NOMO-1 (cell line): ENCODE measurements at regions not wholly inside any gene's neighbourhood (a gene's known extent, or its start where the extent isn't known, plus 50 kb on each side); places are given as distances from the start of the nearest gene placed in this dataset.
"Not testable (repeated sequence)": the region's sequence is repeated elsewhere in the genome, so short reads cannot be mapped to it uniquely, and the experiment has no call there.

ENCODE experiments used
- DNase-seq, 2 experiments: peaks; one replicate each; lab custom pipeline; 2025; ENCODE audit not compliant: unreplicated experiment in 2 of 2; lab: John Stamatoyannopoulos, UW

DNA sequence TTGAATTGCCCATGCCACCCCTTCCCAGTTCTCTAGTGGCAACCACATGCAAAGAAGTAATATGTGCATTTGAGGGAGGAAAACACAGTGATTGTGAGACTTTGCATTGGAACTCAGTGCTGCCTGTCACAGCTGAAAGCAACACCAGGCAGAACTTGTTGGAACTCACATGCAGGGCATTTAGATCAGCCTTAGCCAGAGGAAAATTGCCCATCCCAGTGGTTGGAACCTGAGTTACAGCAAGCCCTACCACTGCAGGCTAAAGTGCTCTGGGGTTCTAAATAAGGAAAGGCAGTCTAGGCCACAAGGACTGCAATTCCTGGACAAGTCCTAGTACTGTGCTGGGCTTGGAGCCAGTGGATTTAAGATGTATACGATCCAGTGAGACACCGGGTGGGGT lies 245.3 kb upstream of the UFL1 start:
- no peak for DNase-seq

DNA sequence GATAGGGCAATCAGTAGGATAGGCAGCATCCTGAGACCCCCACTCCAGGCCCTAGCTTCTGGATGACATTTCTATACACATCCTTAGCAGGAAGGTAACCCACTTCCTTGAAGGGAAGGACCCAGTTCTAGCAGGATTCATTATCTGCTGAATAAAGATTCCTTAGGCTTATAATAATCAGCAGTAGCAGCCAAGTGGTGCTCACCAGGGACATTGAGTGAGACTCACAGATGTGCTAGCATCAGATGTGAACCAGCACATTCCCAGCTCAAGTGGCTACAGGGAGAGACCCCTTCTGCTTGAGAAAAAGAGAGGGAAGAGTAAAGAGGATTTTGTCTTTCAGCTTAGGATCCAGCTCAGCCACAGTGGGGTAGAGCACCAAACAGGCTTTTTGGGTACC lies 244.8 kb upstream of the UFL1 start:
- DNase-seq: no peak

DNA sequence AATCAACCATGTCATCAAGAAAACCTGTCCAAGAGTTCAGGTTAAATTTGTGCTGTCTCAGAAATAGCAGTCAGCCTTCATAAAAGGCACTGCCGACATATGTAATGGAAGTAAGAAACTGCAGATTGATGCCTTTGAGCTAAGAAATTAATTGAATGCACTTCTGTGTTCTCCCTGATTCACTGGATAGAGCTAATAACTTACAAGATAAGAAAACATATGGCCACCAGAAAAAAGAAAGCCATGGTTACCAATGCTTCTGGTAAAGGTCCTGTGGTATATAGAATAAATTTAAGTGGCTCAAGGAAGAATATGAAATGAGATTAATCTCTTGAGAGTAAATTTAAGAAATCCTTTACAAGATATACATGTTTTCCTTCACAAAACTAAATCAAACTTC lies 242.5 kb upstream of the UFL1 start:
- no peak for DNase-seq

DNA sequence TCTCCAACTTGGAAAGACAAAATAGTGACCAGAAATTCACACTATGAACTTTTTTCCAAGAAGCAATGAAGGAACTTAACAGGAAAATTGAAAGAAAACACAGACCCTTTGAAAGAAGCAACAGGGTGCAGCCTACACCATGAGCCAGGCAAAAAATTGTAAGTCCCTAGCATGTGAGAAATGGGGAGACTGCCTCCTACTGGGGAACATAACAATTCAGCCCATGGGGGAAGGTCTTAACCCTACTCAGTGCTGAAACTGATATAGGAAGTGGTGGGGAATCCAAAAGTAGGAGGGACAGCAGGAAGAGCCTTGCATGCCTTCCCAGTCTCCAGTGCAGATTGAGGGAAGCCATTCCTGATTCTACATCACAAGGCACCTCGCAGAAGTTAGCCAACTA lies 235.1 kb upstream of the UFL1 start:
- no peak for DNase-seq

- DNase-seq: no peak
Measured at GRCh38 chr6:96299525-96299924, 222.1 kb upstream of the UFL1 start.

DNA sequence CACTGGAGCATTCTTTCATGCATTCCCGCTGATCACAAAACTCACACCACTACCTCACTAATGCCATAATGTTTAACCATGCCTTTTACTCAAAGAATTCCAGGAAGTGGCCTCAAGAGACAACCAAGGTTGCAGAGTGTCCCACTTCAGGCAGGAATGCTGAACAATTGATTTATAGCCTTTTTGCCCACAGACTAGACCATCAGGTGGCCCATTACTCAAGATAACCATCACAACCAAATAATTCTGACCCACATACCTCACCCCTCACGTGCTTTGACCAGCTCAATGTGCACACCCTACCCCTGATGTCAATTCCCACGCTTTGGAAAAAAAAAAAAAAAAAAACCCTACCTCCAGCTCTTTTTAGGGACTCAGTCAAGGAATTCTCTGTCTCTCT lies 220.6 kb upstream of the UFL1 start:
- DNase-seq: no peak

- no peak for DNase-seq
Measured at GRCh38 chr6:96301781-96302180, 219.8 kb upstream of the UFL1 start.

DNA sequence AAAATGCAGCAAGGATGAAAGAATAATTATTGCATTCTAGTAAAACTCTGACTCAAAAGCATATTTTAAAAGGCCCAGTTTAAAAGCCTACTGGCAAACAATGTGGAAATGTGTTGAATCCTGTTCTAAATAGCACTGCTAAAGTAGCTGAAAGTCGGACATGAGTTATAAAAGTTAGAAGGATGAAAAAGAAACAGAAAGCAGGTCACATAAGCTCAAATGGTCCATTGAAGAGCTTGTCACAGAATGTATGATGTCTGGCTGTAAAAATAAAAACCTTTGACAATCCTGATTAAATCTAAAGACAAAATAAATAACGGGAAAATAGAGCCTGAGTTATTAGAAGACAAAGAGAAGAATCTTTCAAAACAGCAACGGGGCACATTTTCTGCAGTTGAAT lies 218.6 kb upstream of the UFL1 start:
- DNase-seq: no peak

- DNase-seq: no peak
Measured at GRCh38 chr6:96304997-96305396, 216.6 kb upstream of the UFL1 start.

DNA sequence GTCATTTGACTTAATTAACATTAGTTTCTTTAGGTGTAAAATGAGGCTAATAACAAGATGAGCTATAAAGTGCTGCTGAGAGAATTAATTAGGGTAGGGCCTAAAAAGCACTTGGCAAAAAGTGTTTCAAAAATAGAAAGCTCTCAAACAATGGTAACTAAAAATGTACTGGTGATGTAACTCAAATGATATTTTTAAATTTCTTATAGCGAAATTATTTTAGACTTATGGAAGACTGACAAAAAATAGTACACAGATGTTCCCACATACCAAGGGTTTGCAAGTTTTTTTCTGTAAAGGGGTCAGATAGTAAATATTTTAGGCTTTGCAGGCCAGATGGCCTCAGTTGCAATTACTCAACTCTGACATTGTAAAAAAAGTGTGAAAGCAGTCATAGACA lies 190.7 kb upstream of the UFL1 start:
- no peak for DNase-seq

DNA sequence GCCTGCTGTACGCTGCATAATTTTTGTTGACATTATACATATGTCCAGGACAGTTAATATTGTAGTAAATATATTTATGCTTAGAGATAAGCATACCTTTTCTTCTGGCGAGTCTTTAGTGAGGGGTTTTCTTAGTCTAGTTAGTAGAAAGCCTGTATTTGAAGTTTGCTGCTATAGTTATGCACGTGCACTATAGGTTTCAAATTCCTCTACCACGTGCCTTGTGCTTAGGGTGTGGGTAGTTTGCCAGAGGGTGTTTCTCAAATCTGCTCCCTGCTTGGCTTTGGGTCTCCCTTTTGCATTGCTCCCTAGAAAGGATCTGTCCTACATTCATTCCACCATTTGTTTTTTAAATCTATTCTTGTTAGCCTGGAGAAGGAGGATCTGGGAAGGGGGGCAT lies 181.4 kb upstream of the UFL1 start:
- no peak for DNase-seq

DNA sequence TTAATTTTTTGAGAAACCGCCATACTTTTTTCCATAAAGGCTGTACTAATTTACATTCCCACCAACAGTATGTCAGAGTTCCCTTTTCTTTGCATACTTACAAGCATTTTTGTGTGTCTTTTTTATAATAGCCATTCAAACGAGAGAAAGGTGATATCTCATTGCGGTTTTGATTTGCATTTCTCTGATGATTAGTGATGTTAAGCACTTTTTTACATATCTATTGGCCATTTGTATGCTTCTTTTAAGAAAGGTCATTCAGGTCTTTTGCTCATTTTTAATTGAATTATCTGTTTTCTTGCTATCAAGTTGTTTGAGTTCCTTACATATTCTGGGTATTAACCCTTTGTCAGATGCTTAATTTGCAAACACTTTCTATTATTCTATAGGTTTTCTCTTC lies 176.1 kb upstream of the UFL1 start:
- no peak for DNase-seq

GRCh38 chr6:96381246-96381645 lies 140.4 kb upstream of the UFL1 start:
- DNase-seq: no peak

- no peak for DNase-seq
Measured at GRCh38 chr6:96391776-96392360, 129.7 kb upstream of the UFL1 start.

DNA sequence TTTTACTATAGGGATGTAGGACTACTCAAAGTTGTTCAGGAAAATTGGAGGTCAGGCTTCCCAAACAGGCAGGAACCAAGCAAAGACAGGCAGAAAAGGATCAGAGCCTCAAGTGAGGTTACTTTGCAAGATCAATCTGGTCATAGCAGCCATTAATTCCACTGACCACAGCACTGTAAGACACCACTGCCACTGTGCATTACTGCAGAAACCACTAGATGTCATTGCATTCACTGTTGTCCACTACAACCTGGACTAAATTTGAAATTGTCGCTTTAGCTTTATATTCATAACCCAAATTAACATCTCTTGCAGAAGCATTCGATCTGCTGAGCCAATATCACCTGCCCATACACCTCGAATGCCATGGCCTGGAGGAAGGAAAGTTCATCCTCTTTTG lies 126.9 kb upstream of the UFL1 start:
- no peak for DNase-seq

DNA sequence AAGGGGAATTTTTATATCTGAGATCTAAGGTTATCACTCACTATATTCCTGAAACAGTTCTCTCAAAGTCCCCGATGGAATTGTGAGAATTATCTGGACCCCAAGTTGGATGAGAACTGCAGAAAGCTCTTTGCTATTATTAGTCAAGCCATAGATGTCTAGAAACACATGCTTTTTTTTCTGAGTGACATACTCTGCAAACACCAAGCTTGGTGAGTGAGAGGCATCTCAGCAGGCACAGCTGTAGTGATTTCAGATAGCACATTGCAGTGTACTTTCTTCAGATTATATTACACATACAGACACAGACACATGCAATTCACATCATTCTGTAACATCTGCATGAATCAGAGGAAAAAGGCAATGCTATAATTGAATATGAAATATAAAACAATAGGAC lies 111.1 kb upstream of the UFL1 start:
- DNase-seq: no peak

DNA sequence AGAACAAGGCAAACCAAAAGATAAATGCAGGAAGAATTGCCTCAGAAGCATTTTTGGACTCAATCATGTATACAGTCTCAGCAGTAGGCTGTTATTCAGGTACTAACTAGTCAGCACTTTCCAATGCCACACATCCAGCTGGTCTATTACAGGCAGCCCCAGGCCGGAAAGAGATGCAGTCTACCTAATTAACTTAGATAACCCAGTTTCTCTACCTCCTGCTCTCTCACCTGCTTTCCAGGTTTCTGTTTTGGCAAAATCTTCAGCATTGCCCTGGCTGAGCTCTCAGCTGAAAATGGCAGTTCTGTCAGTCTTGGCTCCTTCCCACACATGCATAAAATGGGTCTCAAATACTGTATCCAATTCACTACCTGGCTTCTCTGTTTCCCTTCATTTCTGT lies 101.3 kb upstream of the UFL1 start:
- no peak for DNase-seq

DNA sequence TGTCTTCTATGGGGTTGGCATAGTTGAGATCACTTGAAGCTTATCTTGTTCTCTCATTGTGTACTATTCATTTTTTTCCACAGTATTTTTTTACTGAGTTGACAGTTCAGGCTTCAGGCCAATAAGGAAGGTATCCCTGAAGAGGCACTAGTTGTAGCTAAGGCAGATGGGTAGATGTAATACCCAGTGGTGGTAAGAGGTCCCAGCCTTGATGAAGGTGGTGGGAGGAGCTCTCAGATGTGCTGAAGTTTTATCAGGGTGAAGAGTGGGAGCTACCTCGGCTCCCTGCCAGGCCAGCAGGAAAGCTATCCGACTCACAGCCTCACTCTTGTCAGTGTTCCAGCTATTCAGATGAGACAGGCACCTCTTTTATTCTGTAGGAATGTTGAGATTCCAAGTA lies 87.7 kb upstream of the UFL1 start:
- DNase-seq: no peak

GRCh38 chr6:96436398-96436797 lies 85.2 kb upstream of the UFL1 start:
- no peak for DNase-seq

- DNase-seq: not testable (repeated sequence)
Measured at GRCh38 chr6:96437228-96437627, 84.4 kb upstream of the UFL1 start.

GRCh38 chr6:96450082-96450769 lies 71.4 kb upstream of the UFL1 start:
- DNase-seq: no peak

GRCh38 chr6:96450770-96451130 lies 70.9 kb upstream of the UFL1 start:
- DNase-seq: no peak

- DNase-seq: no peak
Measured at GRCh38 chr6:96458771-96459170, 62.8 kb upstream of the UFL1 start.
